Thoracic aorta (tissue), 2 donors: ENCODE measurements at regions not wholly inside any gene's neighbourhood (a gene's known extent, or its start where the extent isn't known, plus 50 kb on each side); places are given as distances from the start of the nearest gene placed in this dataset.
A peak's percentile ranks its signal among the peaks of the same experiment; 100 is the strongest.
"Not testable (repeated sequence)": the region's sequence is repeated elsewhere in the genome, so short reads cannot be mapped to it uniquely, and the experiment has no call there.

Source experiments
- ATAC-seq: fragments of 150-250 bp; one replicate; pipeline ENCODE4 v1.8.0; 2017; ENCODE audit warnings: low read depth; ENCODE audit not compliant: insufficient number of reproducible peaks, low FRiP score
- DNase-seq: peaks from one replicate; pipeline ENCODE4 v3.0.0-alpha.2; 2020; ENCODE audit warnings: low spot score
- H3K27ac ChIP-seq, 2 donors: fragments of 200-600 bp; sonication (generic); 1 replicate in 1 of 2; 2 replicates in 1 of 2; pipeline ENCODE4 v1.5.1; 2016; ENCODE audit warnings: mild to moderate bottlenecking in 2 of 2, moderate library complexity in 2 of 2
- H3K27me3 ChIP-seq: fragments of 200-600 bp; sonication (generic); replicated peaks from 2 replicates; pipeline ENCODE4 v1.6.0; 2016; ENCODE audit warnings: mild to moderate bottlenecking; ENCODE audit not compliant: insufficient read depth
- H3K36me3 ChIP-seq: fragments of 200-600 bp; sonication (generic); one replicate; pipeline ENCODE4 v1.5.1; 2016
- H3K4me1 ChIP-seq, 2 donors: fragments of 200-600 bp; sonication (generic); 1 replicate in 1 of 2; 2 replicates in 1 of 2; pipeline versions ENCODE4 v1.5.1 to v1.6.0; 2016; ENCODE audit warnings: low read depth in 2 of 2, mild to moderate bottlenecking in 1 of 2; ENCODE audit not compliant: control insufficient read depth in 1 of 2
- H3K4me3 ChIP-seq: fragments of 200-600 bp; sonication (generic); 2 replicates; pipeline ENCODE4 v1.5.1; 2016; ENCODE audit warnings: mild to moderate bottlenecking
- H3K9me3 ChIP-seq: fragments of 200-600 bp; sonication (generic); 2 replicates; pipeline ENCODE4 v1.5.1; 2016
- CTCF ChIP-seq: fragments of 200-600 bp; sonication (generic); IDR thresholded peaks from one replicate; pipeline ENCODE4 v1.5.1; 2019; ENCODE audit warnings: antibody characterized with exemption

- Histone ChIP-seq H3K27me3 (no peaks in the 10 kb centered on the region), H3K36me3 (no peaks in the 10 kb centered on the region), H3K27ac (no peak overlapping the region), H3K9me3 (peaks cover 7% of the 10 kb centered on the region), H3K4me3 (no peak overlapping the region), H3K4me1 (no peaks in the 10 kb centered on the region)
- no peak for TF ChIP-seq CTCF
- ATAC-seq (no peak), DNase-seq (no peak)
Observed at GRCh38 chrX:997631-998137, 214.8 kb downstream of the CRLF2 start.

- ATAC-seq = no peak
- H3K27ac ChIP-seq = no peak overlapping the region
- DNase-seq = no peak
- H3K4me1 ChIP-seq = no peaks in the 10 kb centered on the region
- no peak overlapping the region for H3K4me3 ChIP-seq
- H3K36me3 ChIP-seq = no peaks in the 10 kb centered on the region
- no peaks in the 10 kb centered on the region for H3K27me3 ChIP-seq
- TF ChIP-seq CTCF = no peak
- H3K9me3 ChIP-seq = peaks cover 9% of the 10 kb centered on the region
Observed at GRCh38 chrX:994780-995179, 217.7 kb downstream of the CRLF2 start.

GRCh38 chrX:989959-990510 is 222.4 kb downstream of the CRLF2 start:
- Histone ChIP-seq H3K4me1 (no peaks in the 10 kb centered on the region), H3K27ac (no peak overlapping the region), H3K4me3 (peak overlapping the region; percentile 41), H3K36me3 (no peaks in the 10 kb centered on the region), H3K9me3 (peaks cover 9% of the 10 kb centered on the region), H3K27me3 (no peaks in the 10 kb centered on the region)
- ATAC-seq = no peak
- DNase-seq = no peak
- no peak for TF ChIP-seq CTCF

GRCh38 chrX:988530-988929 is 223.9 kb downstream of the CRLF2 start:
- not testable (repeated sequence) for ATAC-seq, H3K4me3 ChIP-seq, H3K4me1 ChIP-seq, DNase-seq, H3K27ac ChIP-seq, H3K27me3 ChIP-seq, H3K36me3 ChIP-seq
- H3K9me3 ChIP-seq = peaks cover 14% of the 10 kb centered on the region

- no peaks in the 10 kb centered on the region for H3K27me3 ChIP-seq
- DNase-seq (no peak), ATAC-seq (no peak)
- H3K4me3 ChIP-seq = no peak overlapping the region
- H3K4me1 ChIP-seq = no peaks in the 10 kb centered on the region
- peaks cover 5% of the 10 kb centered on the region for H3K9me3 ChIP-seq
- no peaks in the 10 kb centered on the region for H3K36me3 ChIP-seq
- TF ChIP-seq CTCF = no peak
- no peak overlapping the region for H3K27ac ChIP-seq
Observed at GRCh38 chrX:981791-982626, 230.4 kb downstream of the CRLF2 start.
